ENCODE measurements at regions not wholly inside any gene's neighbourhood (a gene's known extent, or its start where the extent isn't known, plus 50 kb on each side); places are given as distances from the start of the nearest gene placed in this dataset.
A peak's percentile ranks its signal among the peaks of the same experiment; 100 is the strongest.

- no peaks in the 10 kb centered on the region for H3K36me3 ChIP-seq (ENCODE audit: insufficient read depth, low read length)
- DNase-seq (ENCODE audit: insufficient read length, low spot score, missing footprints): peak; percentile 48
- H3K27ac ChIP-seq (ENCODE audit: low read depth, low read length): no peak overlapping the region
Measured at GRCh38 chr21:26719750-26720149, 125.5 kb downstream of the ADAMTS1 start.

GRCh38 chr21:26717146-26717739, 128.0 kb downstream of the ADAMTS1 start:
- Histone ChIP-seq H3K27me3 (ENCODE audit: insufficient read depth, low read length) (peaks cover 7% of the 10 kb centered on the region), H4K20me1 (ENCODE audit: insufficient read depth, low read length) (no peaks in the 10 kb centered on the region), H3K27ac (ENCODE audit: low read depth, low read length) (no peak overlapping the region), H3K36me3 (ENCODE audit: insufficient read depth, low read length) (no peaks in the 10 kb centered on the region), H3K4me2 (ENCODE audit: insufficient read depth, low read length) (no peak overlapping the region), H3K4me3 (ENCODE audit: insufficient read depth, low read length) (no peak overlapping the region), H3K79me2 (ENCODE audit: insufficient read depth, low read length) (no peaks in the 10 kb centered on the region), H2AFZ (ENCODE audit: low read length) (no peak overlapping the region), H3K9me3 (ENCODE audit: low read depth, low read length) (no peaks in the 10 kb centered on the region), H3K4me1 (ENCODE audit: insufficient read depth, low read length) (peaks cover 4% of the 10 kb centered on the region)
- TF ChIP-seq CTCF (IDR thresholded peaks at IDR 0.05; ENCODE audit: extremely low read depth, low read depth, low read length): peak; percentile 53
- DNase-seq (ENCODE audit: insufficient read length, low spot score, missing footprints): peak; percentile 38

More at GRCh38 chr21:26719750-26720149, 125.5 kb downstream of the ADAMTS1 start:
- Histone ChIP-seq H3K4me3 (ENCODE audit: insufficient read depth, low read length) (no peak overlapping the region), H4K20me1 (ENCODE audit: insufficient read depth, low read length) (no peaks in the 10 kb centered on the region), H3K9me3 (ENCODE audit: low read depth, low read length) (no peaks in the 10 kb centered on the region), H3K4me2 (ENCODE audit: insufficient read depth, low read length) (no peak overlapping the region), H3K79me2 (ENCODE audit: insufficient read depth, low read length) (no peaks in the 10 kb centered on the region), H2AFZ (ENCODE audit: low read length) (peak overlapping the region; percentile 52), H3K4me1 (ENCODE audit: insufficient read depth, low read length) (peaks cover 4% of the 10 kb centered on the region), H3K27me3 (ENCODE audit: insufficient read depth, low read length) (peaks cover 5% of the 10 kb centered on the region)
- no peak for TF ChIP-seq CTCF (IDR thresholded peaks at IDR 0.05; ENCODE audit: extremely low read depth, low read depth, low read length)

- Histone ChIP-seq H3K4me1 (ENCODE audit: insufficient read depth, low read length) (peaks cover 4% of the 10 kb centered on the region), H3K27me3 (ENCODE audit: insufficient read depth, low read length) (peaks cover 7% of the 10 kb centered on the region), H3K79me2 (ENCODE audit: insufficient read depth, low read length) (no peaks in the 10 kb centered on the region), H3K4me3 (ENCODE audit: insufficient read depth, low read length) (peak overlapping the region; percentile 13), H2AFZ (ENCODE audit: low read length) (peak overlapping the region; percentile 64), H3K36me3 (ENCODE audit: insufficient read depth, low read length) (no peaks in the 10 kb centered on the region), H3K9me3 (ENCODE audit: low read depth, low read length) (no peaks in the 10 kb centered on the region), H3K27ac (ENCODE audit: low read depth, low read length) (no peak overlapping the region), H3K4me2 (ENCODE audit: insufficient read depth, low read length) (peak overlapping the region; percentile 64), H4K20me1 (ENCODE audit: insufficient read depth, low read length) (no peaks in the 10 kb centered on the region)
- peak; percentile 93 for TF ChIP-seq CTCF (IDR thresholded peaks at IDR 0.05; ENCODE audit: extremely low read depth, low read depth, low read length)
- peak; percentile 74 for DNase-seq (ENCODE audit: insufficient read length, low spot score, missing footprints)
Measured at GRCh38 chr21:26715878-26716506, 129.2 kb downstream of the ADAMTS1 start.

GRCh38 chr21:26715116-26715515, 130.1 kb downstream of the ADAMTS1 start:
- Histone ChIP-seq H3K27ac (ENCODE audit: low read depth, low read length) (no peak overlapping the region), H4K20me1 (ENCODE audit: insufficient read depth, low read length) (no peaks in the 10 kb centered on the region), H2AFZ (ENCODE audit: low read length) (no peak overlapping the region), H3K4me2 (ENCODE audit: insufficient read depth, low read length) (no peak overlapping the region), H3K4me1 (ENCODE audit: insufficient read depth, low read length) (peaks cover 4% of the 10 kb centered on the region), H3K36me3 (ENCODE audit: insufficient read depth, low read length) (no peaks in the 10 kb centered on the region), H3K27me3 (ENCODE audit: insufficient read depth, low read length) (peaks cover 5% of the 10 kb centered on the region), H3K9me3 (ENCODE audit: low read depth, low read length) (no peaks in the 10 kb centered on the region), H3K4me3 (ENCODE audit: insufficient read depth, low read length) (no peak overlapping the region), H3K79me2 (ENCODE audit: insufficient read depth, low read length) (no peaks in the 10 kb centered on the region)
- no peak for TF ChIP-seq CTCF (IDR thresholded peaks at IDR 0.05; ENCODE audit: extremely low read depth, low read depth, low read length)
- no peak for DNase-seq (ENCODE audit: insufficient read length, low spot score, missing footprints)

All from osteoblast (primary cell).